LNCAP (cell line): ENCODE measurements at regions not wholly inside any gene's neighbourhood (a gene's known extent, or its start where the extent isn't known, plus 50 kb on each side); places are given as distances from the start of the nearest gene placed in this dataset.

Source experiments
- CTCF ChIP-seq: fragments of 450-650 bp; IDR thresholded peaks from 2 replicates; pipeline ENCODE4 v1.5.1; 2017; ENCODE audit warnings: mild to moderate bottlenecking

DNA sequence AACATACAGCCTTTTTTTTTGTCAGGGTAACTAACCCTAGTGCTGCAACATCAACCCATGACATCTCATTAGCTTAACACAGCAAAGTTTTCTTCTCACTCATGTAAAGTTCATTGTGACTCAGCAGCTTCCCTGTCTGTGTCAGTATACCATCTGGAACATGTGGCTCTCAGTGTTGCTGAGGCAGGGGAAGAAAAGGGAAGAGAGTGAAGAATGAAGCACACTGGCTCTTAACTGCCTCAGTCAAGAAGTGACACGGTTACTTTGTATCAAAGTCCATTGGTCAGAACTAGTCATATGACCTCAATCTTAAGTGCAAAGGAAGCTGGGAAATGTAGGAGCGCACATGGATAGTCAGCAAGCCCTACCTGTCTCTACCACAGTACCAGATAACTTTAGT lies 185.0 kb upstream of the ELL2 start:
- no peak for TF ChIP-seq CTCF

GRCh38 chr5:96144289-96144688 lies 182.6 kb upstream of the ELL2 start:
- no peak for TF ChIP-seq CTCF

- no peak for TF ChIP-seq CTCF
Observed at GRCh38 chr5:96143450-96143849, 181.8 kb upstream of the ELL2 start.

GRCh38 chr5:96142786-96143434 lies 181.3 kb upstream of the ELL2 start:
- TF ChIP-seq CTCF = no peak

GRCh38 chr5:96142184-96142781 lies 180.6 kb upstream of the ELL2 start:
- TF ChIP-seq CTCF = no peak

DNA sequence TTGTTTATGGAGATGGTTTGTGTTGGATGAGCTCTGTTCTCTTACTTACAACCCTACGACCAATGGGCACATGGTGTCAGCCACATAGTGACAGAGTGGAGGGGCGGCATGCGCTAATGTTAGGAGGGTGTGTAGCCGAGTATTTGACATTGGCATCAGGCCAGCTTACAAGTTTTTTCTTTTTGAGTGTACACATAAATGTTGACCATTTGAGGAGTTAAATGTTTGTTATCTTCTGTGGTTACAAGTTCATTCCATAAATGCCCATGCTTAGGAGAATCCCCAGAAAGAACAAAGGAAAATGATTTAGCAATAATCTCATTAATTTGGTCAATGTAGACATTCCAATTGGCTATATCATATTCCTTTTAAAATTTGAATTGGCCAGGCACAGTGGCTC lies 180.1 kb upstream of the ELL2 start:
- no peak for TF ChIP-seq CTCF

DNA sequence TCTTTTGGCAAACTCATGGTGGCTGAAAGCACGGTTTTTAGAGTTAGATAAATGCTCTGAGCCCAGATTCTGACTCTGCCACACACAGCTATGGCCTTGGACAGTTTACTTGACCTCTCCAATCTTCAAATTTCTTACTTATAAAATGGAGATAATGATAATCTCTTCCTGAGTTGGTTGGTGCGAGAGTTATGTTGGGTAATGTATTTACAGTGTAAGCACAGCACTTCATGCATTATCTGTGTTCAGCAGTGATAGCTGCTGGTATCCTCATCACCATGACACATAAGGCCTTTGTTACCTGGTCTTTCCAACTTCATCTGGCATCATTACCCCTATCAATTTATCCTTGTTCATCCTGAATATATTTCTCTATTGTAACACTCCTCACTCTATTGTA lies 178.8 kb upstream of the ELL2 start:
- no peak for TF ChIP-seq CTCF

DNA sequence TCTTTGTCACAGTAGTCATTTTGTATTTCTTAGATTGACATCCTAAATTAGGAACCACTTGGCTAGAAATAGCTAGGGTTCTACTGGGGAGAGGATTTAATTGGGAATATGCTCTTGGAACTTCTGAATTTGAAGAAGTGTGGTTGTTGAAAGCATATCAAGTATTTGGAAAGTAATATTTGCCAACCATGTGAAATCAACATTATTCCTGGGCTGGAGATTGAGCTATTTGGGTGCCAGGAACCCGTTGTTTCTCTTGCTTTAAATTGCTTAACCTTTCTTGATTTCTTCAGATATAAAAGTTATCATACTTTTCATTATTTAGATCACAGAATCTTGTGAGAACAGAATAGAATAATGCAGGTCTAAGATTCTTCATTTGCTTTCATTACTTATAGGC lies 178.4 kb upstream of the ELL2 start:
- TF ChIP-seq CTCF = no peak
